SK-N-SH (cell line): ENCODE measurements at regions not wholly inside any gene's neighbourhood (a gene's known extent, or its start where the extent isn't known, plus 50 kb on each side); places are given as distances from the start of the nearest gene placed in this dataset.

Experiments used
- ELF1 ChIP-seq: IDR thresholded peaks from 2 replicates; pipeline ENCODE4 v1.4.0; 2012
- EP300 ChIP-seq, 2 experiments: IDR thresholded peaks; 2 replicates each; pipeline versions ENCODE4 v1.4.0 to v1.6.1; 2012; ENCODE audit warnings: borderline replicate concordance in 1 of 2, low read depth in 1 of 2, low read length in 1 of 2
- EZH2phosphoT487 ChIP-seq: fragments of 200-600 bp; sonication (generic); IDR thresholded peaks from 2 replicates; pipeline ENCODE4 v1.6.1; 2017; ENCODE audit warnings: low read depth, mixed run types, mild to moderate bottlenecking, antibody characterized with exemption, moderate library complexity, borderline replicate concordance
- NRF1 ChIP-seq: IDR thresholded peaks from 2 replicates; pipeline ENCODE4 v1.6.1; 2012; ENCODE audit warnings: low read depth, mild to moderate bottlenecking, low read length
- TAF1 ChIP-seq: IDR thresholded peaks from 2 replicates; pipeline ENCODE4 v1.6.1; 2012; ENCODE audit warnings: low read depth, mild to moderate bottlenecking, low read length, moderate library complexity, borderline replicate concordance
- YY1 ChIP-seq: IDR thresholded peaks from 2 replicates; pipeline ENCODE4 v1.4.0; 2012; ENCODE audit warnings: low read depth, mild to moderate bottlenecking
- TF ChIP-seq, protein P1 (sequence below): fragments of 200-600 bp; sonication (generic); IDR thresholded peaks from 2 replicates; pipeline ENCODE4 v1.6.1; 2017; ENCODE audit warnings: antibody characterized with exemption, mild to moderate bottlenecking, moderate library complexity
- TF ChIP-seq, protein P2 (sequence below): IDR thresholded peaks from 2 replicates; pipeline ENCODE4 v1.6.1; 2012; ENCODE audit warnings: mild to moderate bottlenecking, low read depth, low read length, moderate library complexity
- TF ChIP-seq, protein P3 (sequence below): IDR thresholded peaks from 2 replicates; pipeline ENCODE4 v1.4.0; 2012; ENCODE audit warnings: low read depth

DNA sequence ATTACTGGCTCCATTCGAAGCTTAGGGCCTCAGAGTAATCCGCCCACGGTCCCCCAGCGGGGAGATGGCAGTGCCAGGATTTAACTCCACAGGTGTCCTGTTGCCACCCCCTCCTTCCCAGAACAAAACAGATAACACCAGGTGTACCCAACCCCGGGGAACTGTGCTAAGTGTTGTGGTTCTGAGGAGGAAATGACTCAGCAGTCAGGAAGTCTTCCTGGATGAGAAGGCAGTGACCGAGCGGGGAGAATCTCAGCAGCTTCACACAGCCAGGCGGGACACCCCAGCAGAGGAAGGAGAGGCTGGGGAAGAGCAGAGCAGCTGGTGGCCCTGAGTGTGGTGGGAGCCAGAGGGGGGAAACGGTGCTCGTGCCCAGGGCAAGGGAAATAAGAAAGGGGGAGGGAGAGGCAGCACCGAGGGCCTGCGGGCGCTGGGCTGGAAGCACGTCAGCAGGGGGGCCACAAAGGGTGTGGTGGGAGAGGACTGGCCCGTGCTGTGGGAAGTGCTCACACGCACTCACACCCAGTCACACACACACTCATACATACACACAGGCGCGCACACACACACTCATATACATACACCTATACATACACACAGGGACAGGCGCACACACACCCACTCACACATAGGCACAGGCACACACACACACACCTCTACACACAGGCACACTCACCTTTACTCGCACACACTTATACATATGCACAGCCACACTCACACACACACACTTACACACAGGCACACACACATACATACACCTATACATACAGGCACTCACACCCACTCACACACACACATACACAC, 59.8 kb upstream of the CHST15 start:
- TF ChIP-seq, protein P1, sequence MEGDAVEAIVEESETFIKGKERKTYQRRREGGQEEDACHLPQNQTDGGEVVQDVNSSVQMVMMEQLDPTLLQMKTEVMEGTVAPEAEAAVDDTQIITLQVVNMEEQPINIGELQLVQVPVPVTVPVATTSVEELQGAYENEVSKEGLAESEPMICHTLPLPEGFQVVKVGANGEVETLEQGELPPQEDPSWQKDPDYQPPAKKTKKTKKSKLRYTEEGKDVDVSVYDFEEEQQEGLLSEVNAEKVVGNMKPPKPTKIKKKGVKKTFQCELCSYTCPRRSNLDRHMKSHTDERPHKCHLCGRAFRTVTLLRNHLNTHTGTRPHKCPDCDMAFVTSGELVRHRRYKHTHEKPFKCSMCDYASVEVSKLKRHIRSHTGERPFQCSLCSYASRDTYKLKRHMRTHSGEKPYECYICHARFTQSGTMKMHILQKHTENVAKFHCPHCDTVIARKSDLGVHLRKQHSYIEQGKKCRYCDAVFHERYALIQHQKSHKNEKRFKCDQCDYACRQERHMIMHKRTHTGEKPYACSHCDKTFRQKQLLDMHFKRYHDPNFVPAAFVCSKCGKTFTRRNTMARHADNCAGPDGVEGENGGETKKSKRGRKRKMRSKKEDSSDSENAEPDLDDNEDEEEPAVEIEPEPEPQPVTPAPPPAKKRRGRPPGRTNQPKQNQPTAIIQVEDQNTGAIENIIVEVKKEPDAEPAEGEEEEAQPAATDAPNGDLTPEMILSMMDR, result no peak
- TF ChIP-seq ELF1, result no peak
- TF ChIP-seq, protein P2, sequence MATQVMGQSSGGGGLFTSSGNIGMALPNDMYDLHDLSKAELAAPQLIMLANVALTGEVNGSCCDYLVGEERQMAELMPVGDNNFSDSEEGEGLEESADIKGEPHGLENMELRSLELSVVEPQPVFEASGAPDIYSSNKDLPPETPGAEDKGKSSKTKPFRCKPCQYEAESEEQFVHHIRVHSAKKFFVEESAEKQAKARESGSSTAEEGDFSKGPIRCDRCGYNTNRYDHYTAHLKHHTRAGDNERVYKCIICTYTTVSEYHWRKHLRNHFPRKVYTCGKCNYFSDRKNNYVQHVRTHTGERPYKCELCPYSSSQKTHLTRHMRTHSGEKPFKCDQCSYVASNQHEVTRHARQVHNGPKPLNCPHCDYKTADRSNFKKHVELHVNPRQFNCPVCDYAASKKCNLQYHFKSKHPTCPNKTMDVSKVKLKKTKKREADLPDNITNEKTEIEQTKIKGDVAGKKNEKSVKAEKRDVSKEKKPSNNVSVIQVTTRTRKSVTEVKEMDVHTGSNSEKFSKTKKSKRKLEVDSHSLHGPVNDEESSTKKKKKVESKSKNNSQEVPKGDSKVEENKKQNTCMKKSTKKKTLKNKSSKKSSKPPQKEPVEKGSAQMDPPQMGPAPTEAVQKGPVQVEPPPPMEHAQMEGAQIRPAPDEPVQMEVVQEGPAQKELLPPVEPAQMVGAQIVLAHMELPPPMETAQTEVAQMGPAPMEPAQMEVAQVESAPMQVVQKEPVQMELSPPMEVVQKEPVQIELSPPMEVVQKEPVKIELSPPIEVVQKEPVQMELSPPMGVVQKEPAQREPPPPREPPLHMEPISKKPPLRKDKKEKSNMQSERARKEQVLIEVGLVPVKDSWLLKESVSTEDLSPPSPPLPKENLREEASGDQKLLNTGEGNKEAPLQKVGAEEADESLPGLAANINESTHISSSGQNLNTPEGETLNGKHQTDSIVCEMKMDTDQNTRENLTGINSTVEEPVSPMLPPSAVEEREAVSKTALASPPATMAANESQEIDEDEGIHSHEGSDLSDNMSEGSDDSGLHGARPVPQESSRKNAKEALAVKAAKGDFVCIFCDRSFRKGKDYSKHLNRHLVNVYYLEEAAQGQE, result no peak
- TF ChIP-seq EZH2phosphoT487, result no peak
- no peak for TF ChIP-seq EP300 (IDR thresholded peaks at IDR 0.05; ENCODE audit: borderline replicate concordance in 1 of 2, low read depth in 1 of 2, low read length in 1 of 2)
- TF ChIP-seq YY1, result no peak
- TF ChIP-seq, protein P3, sequence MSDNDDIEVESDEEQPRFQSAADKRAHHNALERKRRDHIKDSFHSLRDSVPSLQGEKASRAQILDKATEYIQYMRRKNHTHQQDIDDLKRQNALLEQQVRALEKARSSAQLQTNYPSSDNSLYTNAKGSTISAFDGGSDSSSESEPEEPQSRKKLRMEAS, result no peak
- TF ChIP-seq TAF1, result no peak
- TF ChIP-seq NRF1, result no peak
